ENCODE measurements at regions not wholly inside any gene's neighbourhood (a gene's known extent, or its start where the extent isn't known, plus 50 kb on each side); places are given as distances from the start of the nearest gene placed in this dataset.

DNA sequence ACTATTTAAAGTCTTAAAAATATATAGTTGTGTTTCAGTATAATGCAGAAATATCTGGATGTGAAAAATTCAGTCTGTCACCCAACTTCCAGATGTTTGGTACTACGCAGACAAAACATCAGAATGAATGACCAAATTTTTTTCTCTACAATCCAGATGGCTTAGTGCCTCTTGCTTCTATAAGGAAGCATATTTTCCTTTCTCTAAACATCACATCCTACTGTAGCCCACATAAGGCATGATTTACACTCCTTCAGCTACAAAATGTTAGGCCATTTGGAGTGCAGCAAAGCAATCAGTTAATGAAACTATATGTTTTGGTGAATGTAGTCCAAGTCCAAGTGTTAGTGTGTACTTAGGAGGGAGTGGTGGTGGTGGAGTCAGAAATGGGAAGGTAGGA lies 162.9 kb upstream of the SIX2 start:
- no peak for DNase-seq

- peak; percentile 54 for DNase-seq
Observed at GRCh38 chr2:45171136-45171501, 161.9 kb upstream of the SIX2 start.

DNA sequence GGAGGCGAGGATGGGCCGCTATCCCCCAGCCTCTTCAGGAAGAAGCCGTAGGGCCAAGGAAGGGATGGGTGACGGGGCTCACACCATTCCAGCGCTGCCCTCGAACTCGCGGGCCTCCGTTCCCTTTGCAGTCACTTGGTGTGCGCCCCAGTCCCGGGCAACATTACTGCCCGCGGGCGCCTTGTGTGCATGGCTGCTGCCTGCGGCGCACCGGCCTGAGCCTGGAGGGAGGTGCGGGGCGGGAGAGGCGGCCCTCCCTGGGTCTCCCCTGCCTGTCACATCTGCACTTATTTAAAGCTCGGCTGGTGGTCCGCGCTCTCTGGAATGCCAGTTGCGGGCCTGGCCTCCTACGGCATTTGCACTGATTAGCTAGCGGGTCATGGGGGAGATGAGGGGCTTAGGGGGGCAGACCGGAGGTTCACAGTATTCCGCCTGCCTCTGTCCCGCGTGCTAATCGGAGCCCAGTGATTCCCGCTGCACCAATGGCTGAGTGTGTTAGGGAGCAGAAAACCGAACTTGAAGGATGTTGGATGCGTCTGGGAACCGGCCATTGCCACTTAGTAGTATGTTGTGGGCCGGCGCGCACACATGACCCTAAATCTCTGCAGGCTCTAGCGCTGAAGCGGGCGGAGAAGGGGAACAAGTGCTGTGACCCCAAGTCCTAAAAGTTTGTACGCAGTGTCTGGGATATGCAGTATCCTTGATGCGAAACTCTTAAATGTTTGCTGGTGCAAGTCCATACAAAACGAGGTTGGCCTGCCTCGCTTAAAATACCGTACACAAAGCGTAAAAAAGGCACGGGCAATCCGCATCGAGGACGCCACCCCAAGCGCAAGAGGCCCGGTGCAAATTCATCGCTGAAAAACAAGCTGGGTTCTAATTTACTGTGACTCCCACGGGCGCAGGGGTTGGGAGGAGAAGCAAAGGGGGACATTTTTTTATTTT lies 161.2 kb upstream of the SIX2 start:
- DNase-seq, result peak; percentile 51

DNA sequence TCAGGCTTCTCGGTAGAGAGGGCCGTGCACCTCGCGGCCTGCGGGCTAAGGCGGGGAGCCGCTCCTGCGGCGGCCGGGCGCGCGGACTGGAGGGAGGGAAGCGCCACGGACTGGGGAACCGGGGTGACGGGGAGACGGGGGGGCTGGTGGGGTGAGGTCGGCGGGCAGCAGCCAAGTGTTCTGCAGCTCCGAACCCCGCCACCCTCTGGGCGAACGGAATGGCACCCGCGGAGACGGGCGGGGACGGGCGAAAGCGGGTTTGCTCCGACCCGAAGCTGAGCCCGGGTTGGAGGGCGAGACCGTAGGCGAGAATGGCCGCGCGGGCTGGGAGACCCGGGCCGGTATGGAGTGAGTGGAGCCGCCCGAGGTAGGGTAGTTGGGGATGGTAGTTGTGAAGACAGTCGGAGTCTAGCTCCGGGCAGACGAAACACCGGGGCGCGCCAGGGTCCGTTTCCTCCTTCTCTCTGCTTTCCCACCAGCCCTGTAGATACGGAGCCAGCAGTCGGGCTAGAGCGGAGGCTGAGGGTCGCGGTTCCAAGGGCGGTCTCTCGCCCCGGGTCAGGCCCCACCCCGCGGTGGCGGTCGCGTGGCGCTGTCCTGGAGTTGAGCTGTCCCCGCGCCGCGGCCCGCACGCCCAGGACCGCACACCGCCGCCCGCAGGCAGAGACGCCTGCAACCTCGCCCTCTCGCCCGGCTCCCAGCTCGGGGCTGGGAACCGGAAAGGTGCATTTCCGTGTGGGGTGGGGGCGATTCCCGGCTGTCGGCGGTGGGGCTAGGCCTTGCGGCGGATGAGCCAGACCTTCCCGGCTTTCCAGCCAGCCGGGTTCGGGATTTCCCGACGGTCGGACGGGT lies 160.3 kb upstream of the SIX2 start:
- peak; percentile 62 for DNase-seq

DNA sequence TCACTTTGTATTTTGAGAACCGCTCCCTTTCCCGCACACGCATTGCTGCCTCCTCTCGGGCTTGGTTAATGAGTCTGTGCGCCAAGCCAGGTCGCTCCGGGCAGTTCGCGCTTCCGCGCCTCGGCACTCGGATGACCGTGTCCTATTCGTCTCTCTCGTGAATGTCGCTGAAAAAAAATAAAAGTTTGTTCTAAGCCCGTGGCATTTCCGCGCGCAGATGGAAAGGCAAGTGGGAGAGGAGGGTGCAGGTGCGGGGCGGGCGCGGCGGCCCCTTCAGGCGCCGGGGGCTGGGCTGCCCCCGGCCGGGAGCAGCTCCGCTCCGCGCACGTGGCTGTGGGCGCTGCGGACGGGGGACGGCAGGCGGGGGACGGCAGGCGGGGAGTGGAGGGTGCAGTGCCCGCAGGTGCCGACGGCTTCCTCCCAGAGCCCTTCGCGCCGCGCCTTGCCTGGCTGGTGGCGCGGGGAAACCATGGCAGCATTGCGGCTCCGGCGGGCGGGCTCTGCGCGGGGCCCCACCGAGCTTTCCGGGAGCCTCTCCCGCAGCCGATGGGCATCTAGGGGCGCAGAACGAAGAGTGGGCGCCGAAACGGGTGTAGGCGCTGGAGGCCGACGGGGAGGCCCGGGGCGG lies 159.6 kb upstream of the SIX2 start:
- DNase-seq, result peak; percentile 51

- DNase-seq, result no peak
Observed at GRCh38 chr2:45167920-45168629, 158.8 kb upstream of the SIX2 start.

DNA sequence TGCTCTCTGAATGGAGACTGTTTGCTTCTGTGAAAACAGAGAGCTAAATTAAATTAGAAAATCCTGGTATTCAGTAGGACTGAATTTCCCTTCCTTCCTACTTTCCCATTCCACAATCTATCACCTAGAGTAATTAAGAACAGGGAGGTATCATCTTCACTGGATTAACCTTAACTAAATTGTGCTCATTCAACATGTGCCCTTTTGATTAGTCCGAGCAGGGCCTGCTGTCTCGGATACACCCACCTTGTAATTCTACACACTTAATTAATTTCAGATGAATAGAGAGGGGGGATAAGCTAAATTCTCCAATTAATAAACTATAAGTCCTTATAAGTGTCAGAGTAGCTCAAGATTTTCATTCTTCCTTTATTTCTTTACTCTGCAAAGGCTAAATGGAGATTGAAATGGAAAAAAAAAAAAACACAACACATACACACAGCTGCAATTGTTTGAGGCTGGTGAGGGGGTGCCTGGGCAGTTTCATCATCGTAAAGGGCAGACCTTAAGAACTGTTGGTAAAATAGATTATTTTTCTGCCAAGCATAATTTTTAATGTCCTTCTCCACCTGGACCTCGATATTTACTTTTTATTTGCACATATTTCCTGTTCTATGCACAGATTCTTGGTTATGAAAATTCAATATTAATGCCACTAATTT lies 157.1 kb upstream of the SIX2 start:
- DNase-seq, result no peak

GRCh38 chr2:45162711-45163110 lies 153.5 kb upstream of the SIX2 start:
- no peak for DNase-seq

DNA sequence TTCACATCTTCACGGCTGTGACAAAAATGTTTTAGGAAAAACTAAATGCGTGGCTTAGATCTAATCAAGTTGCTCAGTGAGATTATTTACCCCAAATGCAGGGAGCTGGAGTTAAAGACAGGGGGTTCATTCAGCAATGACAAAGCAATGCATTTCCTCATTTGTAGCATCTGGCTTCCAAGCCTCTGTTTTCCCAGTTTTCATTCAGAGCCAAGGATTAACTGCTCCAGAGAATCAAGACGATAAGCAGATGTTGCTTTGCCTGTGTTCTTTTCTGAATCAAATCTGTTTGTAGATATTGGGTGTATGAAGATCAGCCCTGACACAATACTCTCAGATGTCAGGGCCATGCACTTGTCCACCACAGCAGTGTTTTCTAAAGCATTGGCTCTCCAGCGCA lies 147.4 kb upstream of the SIX2 start:
- no peak for DNase-seq

- no peak for DNase-seq
Observed at GRCh38 chr2:45154606-45155155, 145.4 kb upstream of the SIX2 start.

- DNase-seq, result no peak
Observed at GRCh38 chr2:45154144-45154543, 144.9 kb upstream of the SIX2 start.

GRCh38 chr2:45153121-45153520 lies 143.9 kb upstream of the SIX2 start:
- DNase-seq, result no peak

- DNase-seq, result no peak
Observed at GRCh38 chr2:45152691-45153090, 143.4 kb upstream of the SIX2 start.

- DNase-seq, result no peak
Observed at GRCh38 chr2:45145073-45145899, 136.0 kb upstream of the SIX2 start.

- DNase-seq, result no peak
Observed at GRCh38 chr2:45141883-45142866, 132.9 kb upstream of the SIX2 start.

DNA sequence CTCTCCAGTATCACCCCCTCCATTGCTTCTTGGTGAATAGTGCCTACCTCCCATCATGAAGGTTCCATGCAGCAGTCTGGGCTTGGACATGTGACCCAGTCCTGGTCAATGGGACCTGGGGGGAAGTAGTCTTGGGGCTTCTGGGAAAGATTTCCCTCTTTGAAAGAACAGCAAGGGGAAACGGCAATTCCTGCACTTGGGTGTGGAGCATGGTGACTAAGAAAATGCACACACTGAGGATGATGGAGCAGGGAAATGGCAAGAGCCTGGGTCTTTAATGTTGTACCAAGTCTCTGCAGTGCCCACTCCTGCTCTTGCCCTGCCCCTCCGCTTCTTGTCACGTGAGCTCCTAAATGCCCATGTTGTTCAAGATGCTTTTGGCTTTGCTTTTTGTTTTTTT lies 131.4 kb upstream of the SIX2 start:
- DNase-seq, result no peak

GRCh38 chr2:45138904-45139303 lies 129.7 kb upstream of the SIX2 start:
- no peak for DNase-seq

DNA sequence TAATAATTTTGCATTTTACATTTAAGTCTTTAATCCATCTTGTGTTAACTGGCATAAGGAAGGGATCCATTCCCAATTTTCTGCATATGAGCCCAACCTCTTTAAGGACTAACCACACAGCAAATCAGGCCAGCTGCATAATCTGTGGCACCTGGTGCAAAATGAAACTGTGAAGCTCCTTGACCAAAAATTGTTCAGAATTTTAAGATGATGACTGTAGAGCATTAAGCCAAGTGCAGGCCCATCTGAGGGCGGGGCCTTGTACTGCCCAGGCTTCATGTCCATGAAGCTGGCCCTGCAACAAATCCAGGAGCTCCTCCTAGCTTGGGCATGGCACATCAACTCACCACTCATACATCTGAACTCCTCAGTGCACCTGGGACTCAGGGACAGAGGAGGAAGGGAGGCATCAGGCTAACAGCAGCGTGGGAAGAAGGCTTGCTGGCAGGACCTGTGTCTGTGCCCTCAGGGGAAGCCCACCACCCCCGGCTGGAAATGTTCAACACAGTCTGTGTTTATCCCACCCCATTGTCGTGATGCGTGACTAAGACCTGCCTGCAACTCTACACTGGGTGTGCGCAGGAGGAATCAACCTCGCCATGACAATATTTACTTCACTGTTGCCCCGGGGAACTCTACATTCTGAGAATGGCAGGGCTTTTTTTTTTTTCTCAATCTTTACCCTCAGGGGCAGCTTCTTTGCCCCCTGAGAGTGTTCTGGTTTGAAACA lies 128.9 kb upstream of the SIX2 start:
- DNase-seq, result no peak

- DNase-seq, result no peak
Observed at GRCh38 chr2:45134726-45135125, 125.5 kb upstream of the SIX2 start.
